SKM-1 treated with dmso at 0.1 percent for 144 hours (cell line): ENCODE measurements at regions not wholly inside any gene's neighbourhood (a gene's known extent, or its start where the extent isn't known, plus 50 kb on each side); places are given as distances from the start of the nearest gene placed in this dataset.
"Not testable (repeated sequence)": the region's sequence is repeated elsewhere in the genome, so short reads cannot be mapped to it uniquely, and the experiment has no call there.

Experiments
- DNase-seq: peaks from one replicate; lab custom pipeline; 2025; ENCODE audit not compliant: unreplicated experiment; lab: John Stamatoyannopoulos, UW

GRCh38 chr5:166286832-166287231, 2004.6 kb upstream of the WWC1 start:
- DNase-seq: no peak

- no peak for DNase-seq
Measured at GRCh38 chr5:166287866-166288265, 2003.6 kb upstream of the WWC1 start.

GRCh38 chr5:166291800-166292199, 1999.6 kb upstream of the WWC1 start:
- not testable (repeated sequence) for DNase-seq

GRCh38 chr5:166293892-166294291, 1997.6 kb upstream of the WWC1 start:
- no peak for DNase-seq

- DNase-seq: no peak
Measured at GRCh38 chr5:166302166-166302565, 1989.3 kb upstream of the WWC1 start.

- DNase-seq: no peak
Measured at GRCh38 chr5:166317425-166317824, 1974.0 kb upstream of the WWC1 start.

GRCh38 chr5:166320920-166321480, 1970.4 kb upstream of the WWC1 start:
- no peak for DNase-seq

GRCh38 chr5:166324372-166324771, 1967.1 kb upstream of the WWC1 start:
- DNase-seq: no peak

- no peak for DNase-seq
Measured at GRCh38 chr5:166329149-166329800, 1962.2 kb upstream of the WWC1 start.

- no peak for DNase-seq
Measured at GRCh38 chr5:166330036-166330435, 1961.4 kb upstream of the WWC1 start.

- DNase-seq: no peak
Measured at GRCh38 chr5:166331521-166331920, 1959.9 kb upstream of the WWC1 start.

GRCh38 chr5:166338801-166339200, 1952.6 kb upstream of the WWC1 start:
- no peak for DNase-seq

GRCh38 chr5:166340039-166340438, 1951.4 kb upstream of the WWC1 start:
- DNase-seq: no peak

- no peak for DNase-seq
Measured at GRCh38 chr5:166341740-166342337, 1949.6 kb upstream of the WWC1 start.

- no peak for DNase-seq
Measured at GRCh38 chr5:166342402-166342801, 1949.0 kb upstream of the WWC1 start.

GRCh38 chr5:166346726-166347374, 1944.6 kb upstream of the WWC1 start:
- DNase-seq: no peak

- DNase-seq: no peak
Measured at GRCh38 chr5:166349046-166349445, 1942.4 kb upstream of the WWC1 start.

- DNase-seq: no peak
Measured at GRCh38 chr5:166353580-166353979, 1937.9 kb upstream of the WWC1 start.

- no peak for DNase-seq
Measured at GRCh38 chr5:166354332-166354731, 1937.1 kb upstream of the WWC1 start.

- no peak for DNase-seq
Measured at GRCh38 chr5:166356096-166356495, 1935.3 kb upstream of the WWC1 start.

- DNase-seq: no peak
Measured at GRCh38 chr5:166358127-166358830, 1933.2 kb upstream of the WWC1 start.
